ENCODE measurements at regions not wholly inside any gene's neighbourhood (a gene's known extent, or its start where the extent isn't known, plus 50 kb on each side); places are given as distances from the start of the nearest gene placed in this dataset.

- TF ChIP-seq ELF4 (IDR thresholded peaks at IDR 0.05) (no peak), SP1 (IDR thresholded peaks at IDR 0.05) (no peak), PKNOX1 (IDR thresholded peaks at IDR 0.05) (no peak), NFRKB (IDR thresholded peaks at IDR 0.05) (no peak), FOXA1 (IDR thresholded peaks at IDR 0.05) (no peak), FOXM1 (IDR thresholded peaks at IDR 0.05; ENCODE audit: borderline replicate concordance) (no peak), L3MBTL2 (conservative IDR thresholded peaks at IDR 0.05) (no peak), BHLHE40 (IDR thresholded peaks at IDR 0.05; ENCODE audit: borderline replicate concordance) (no peak), ZNF384 (IDR thresholded peaks at IDR 0.05) (no peak), TARDBP (IDR thresholded peaks at IDR 0.05) (no peak), HDGF (IDR thresholded peaks at IDR 0.05; ENCODE audit: borderline replicate concordance) (no peak), FOXK2 (IDR thresholded peaks at IDR 0.05) (no peak), CTBP1 (IDR thresholded peaks at IDR 0.05; ENCODE audit: borderline replicate concordance) (no peak), SUZ12 (IDR thresholded peaks at IDR 0.05) (no peak)
These were observed 112.8 kb upstream of the PSMD7 start for GRCh38 chr16:74183601-74184360.

All from HEK293T (cell line).